ENCODE measurements at regions not wholly inside any gene's neighbourhood (a gene's known extent, or its start where the extent isn't known, plus 50 kb on each side); places are given as distances from the start of the nearest gene placed in this dataset.

DNA sequence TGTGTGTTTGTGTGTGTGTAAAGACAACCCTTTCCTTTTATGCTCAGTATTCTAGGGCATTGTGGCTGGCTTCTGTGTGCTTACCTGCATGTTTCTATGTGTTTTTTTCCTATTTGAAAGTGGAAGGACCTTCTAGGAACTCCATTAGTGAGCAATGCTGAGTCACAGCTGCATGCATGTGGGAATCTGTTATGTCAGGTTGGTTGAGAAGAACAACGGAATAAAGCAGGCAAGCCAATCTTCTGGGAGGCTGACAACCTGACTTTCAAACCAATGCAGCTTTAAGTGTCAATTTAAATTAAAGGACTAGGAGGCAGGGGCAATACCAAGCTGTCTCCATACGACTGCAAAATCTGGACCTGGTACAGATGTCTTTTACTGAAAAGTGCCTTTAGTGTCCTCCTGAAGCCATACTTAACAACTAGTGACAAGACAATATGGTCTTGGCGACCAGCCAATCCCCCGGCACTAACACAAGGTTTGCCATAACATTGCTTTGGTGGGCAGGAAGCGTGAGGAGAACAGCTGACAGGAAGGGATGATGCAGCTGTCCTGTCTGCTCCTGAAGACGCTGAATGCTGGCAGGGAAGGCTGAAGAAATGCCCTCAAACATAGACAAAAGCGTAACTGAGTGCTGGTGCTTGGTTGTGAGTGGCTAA, 514.7 kb upstream of the CDH7 start:
- Histone ChIP-seq H3K4me1 (ENCODE audit: control insufficient read depth, insufficient read depth, low read length, poor library complexity, severe bottlenecking) (no peaks in the 10 kb centered on the region), H3K4me3 (ENCODE audit: insufficient read depth, low read depth, low read length, poor library complexity, severe bottlenecking) (no peak overlapping the region), H3K27me3 (replicated peaks; ENCODE audit: control insufficient read depth, insufficient read depth, low read length, poor library complexity, severe bottlenecking) (no peaks in the 10 kb centered on the region), H3K27ac (ENCODE audit: insufficient read depth, low read length, poor library complexity, severe bottlenecking) (no peak overlapping the region), H3K9me3 (ENCODE audit: control insufficient read depth, low read length) (no peaks in the 10 kb centered on the region), H3K36me3 (ENCODE audit: control insufficient read depth, insufficient read depth, low read length) (no peaks in the 10 kb centered on the region)
- no peak for DNase-seq

DNA sequence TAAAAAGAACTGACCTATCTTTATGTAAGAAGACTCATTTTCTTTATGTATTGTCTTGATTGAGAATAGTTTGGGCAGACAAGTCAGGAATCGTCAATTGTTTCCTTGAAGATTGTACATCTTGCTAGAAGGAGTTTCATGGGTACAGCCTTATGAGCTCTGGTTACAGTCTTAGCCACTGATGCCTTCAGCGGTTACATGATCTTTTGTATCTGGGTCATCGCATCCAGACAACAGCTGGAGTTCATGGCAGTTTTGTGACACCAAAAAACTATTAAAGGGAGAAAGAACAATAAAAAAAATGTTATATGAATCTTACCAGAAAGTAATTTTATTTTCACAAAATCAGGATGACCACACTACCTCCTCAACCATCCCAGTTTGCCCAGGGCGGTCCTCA, 520.5 kb upstream of the CDH7 start:
- Histone ChIP-seq H3K27me3 (replicated peaks; ENCODE audit: control insufficient read depth, insufficient read depth, low read length, poor library complexity, severe bottlenecking) (no peaks in the 10 kb centered on the region), H3K4me3 (ENCODE audit: insufficient read depth, low read depth, low read length, poor library complexity, severe bottlenecking) (no peak overlapping the region), H3K27ac (ENCODE audit: insufficient read depth, low read length, poor library complexity, severe bottlenecking) (no peak overlapping the region), H3K36me3 (ENCODE audit: control insufficient read depth, insufficient read depth, low read length) (no peaks in the 10 kb centered on the region), H3K4me1 (ENCODE audit: control insufficient read depth, insufficient read depth, low read length, poor library complexity, severe bottlenecking) (no peaks in the 10 kb centered on the region), H3K9me3 (ENCODE audit: control insufficient read depth, low read length) (no peaks in the 10 kb centered on the region)
- DNase-seq: no peak

DNA sequence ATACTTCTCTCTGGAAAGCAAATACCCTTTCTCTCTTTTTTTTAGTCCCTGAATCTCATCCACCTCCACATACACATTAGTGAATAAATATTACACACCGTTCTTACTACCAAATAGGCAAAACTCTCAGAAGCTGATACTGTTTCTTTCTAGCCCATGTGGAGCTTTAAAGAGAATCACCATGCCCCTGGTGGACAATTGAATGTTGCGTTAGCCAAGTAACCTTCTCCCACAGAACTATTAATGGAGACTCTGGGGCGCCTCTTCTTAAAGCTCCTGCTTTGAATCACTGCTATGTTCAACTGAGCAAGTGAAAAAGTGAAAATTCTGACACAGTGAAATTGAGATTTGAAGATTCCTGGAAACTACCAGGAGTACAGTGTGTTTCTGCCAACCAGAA, 522.8 kb upstream of the CDH7 start:
- no peak for DNase-seq
- H3K36me3 ChIP-seq (ENCODE audit: control insufficient read depth, insufficient read depth, low read length): no peaks in the 10 kb centered on the region
- H3K27ac ChIP-seq (ENCODE audit: insufficient read depth, low read length, poor library complexity, severe bottlenecking): no peak overlapping the region
- no peaks in the 10 kb centered on the region for H3K27me3 ChIP-seq (replicated peaks; ENCODE audit: control insufficient read depth, insufficient read depth, low read length, poor library complexity, severe bottlenecking)
- no peaks in the 10 kb centered on the region for H3K9me3 ChIP-seq (ENCODE audit: control insufficient read depth, low read length)
- H3K4me3 ChIP-seq (ENCODE audit: insufficient read depth, low read depth, low read length, poor library complexity, severe bottlenecking): no peak overlapping the region
- no peaks in the 10 kb centered on the region for H3K4me1 ChIP-seq (ENCODE audit: control insufficient read depth, insufficient read depth, low read length, poor library complexity, severe bottlenecking)

DNA sequence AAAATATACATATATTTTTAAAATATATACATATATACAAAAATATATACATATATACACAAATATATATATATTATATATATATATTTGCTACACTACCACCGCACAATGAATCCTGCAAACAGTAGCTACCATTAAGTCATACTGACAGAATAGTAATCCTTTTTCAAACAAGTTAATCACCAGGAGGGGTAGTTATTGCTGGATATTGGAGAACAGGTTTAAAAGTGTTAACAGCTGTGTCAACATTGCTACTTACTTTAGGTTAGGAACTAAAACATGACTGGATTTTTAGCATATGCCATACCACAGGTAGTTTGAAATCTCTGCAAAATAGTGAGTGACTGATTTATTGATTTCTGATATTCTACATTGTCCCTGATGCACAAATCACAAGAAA, 529.1 kb upstream of the CDH7 start:
- Histone ChIP-seq H3K9me3 (ENCODE audit: control insufficient read depth, low read length) (no peaks in the 10 kb centered on the region), H3K36me3 (ENCODE audit: control insufficient read depth, insufficient read depth, low read length) (no peaks in the 10 kb centered on the region), H3K4me1 (ENCODE audit: control insufficient read depth, insufficient read depth, low read length, poor library complexity, severe bottlenecking) (no peaks in the 10 kb centered on the region), H3K27me3 (replicated peaks; ENCODE audit: control insufficient read depth, insufficient read depth, low read length, poor library complexity, severe bottlenecking) (no peaks in the 10 kb centered on the region), H3K4me3 (ENCODE audit: insufficient read depth, low read depth, low read length, poor library complexity, severe bottlenecking) (no peak overlapping the region), H3K27ac (ENCODE audit: insufficient read depth, low read length, poor library complexity, severe bottlenecking) (no peak overlapping the region)
- no peak for DNase-seq

DNA sequence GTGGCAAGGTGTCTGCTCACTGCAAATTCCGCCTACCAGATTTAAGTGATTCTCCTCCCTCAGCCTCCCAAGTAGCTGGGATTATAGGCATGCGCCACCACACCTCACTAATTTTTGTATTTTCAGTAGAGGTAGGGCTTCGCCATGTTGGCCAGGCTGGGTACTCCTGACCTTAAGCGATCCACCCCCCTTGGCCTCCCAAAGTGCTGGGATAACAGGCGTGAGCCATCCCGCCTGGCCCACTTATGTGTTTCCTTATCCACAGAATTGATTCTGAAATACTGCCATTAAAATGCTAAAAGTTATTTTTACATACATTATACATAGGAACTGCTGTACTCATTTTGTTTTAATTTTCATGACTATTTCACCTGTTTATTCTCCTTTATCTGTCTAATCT, 529.7 kb upstream of the CDH7 start:
- Histone ChIP-seq H3K4me1 (ENCODE audit: control insufficient read depth, insufficient read depth, low read length, poor library complexity, severe bottlenecking) (no peaks in the 10 kb centered on the region), H3K27me3 (replicated peaks; ENCODE audit: control insufficient read depth, insufficient read depth, low read length, poor library complexity, severe bottlenecking) (no peaks in the 10 kb centered on the region), H3K9me3 (ENCODE audit: control insufficient read depth, low read length) (no peaks in the 10 kb centered on the region), H3K27ac (ENCODE audit: insufficient read depth, low read length, poor library complexity, severe bottlenecking) (no peak overlapping the region), H3K4me3 (ENCODE audit: insufficient read depth, low read depth, low read length, poor library complexity, severe bottlenecking) (no peak overlapping the region), H3K36me3 (ENCODE audit: control insufficient read depth, insufficient read depth, low read length) (no peaks in the 10 kb centered on the region)
- DNase-seq: no peak

DNA sequence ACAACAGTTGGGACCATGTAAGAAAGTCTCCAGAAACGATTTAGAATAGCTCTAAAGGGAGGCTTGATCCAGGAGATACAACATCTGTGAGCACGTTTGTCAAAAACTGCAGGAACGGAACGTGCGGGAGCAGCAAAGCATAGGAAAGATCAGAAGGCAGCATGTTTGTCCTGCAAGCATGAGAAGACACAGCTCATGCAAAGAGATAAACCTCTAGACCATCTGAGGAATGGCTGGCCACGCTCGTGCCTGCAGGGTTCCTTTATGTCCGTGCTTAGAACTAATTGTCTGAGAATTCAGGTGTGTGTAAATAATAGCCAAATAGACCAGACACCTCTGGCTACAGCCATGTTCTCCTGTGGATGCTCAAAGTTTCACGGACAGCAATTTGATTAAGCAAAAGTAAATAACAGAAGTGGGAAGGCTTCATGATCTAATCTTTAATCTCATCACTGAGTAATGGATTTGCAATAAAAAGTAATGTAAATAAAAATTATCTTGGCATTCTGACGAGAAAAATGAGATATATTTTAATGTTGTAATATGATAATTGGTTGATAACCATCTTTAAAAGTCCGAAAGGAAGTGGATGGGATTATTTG, 534.8 kb upstream of the CDH7 start:
- H3K27me3 ChIP-seq (replicated peaks; ENCODE audit: control insufficient read depth, insufficient read depth, low read length, poor library complexity, severe bottlenecking): no peaks in the 10 kb centered on the region
- no peak overlapping the region for H3K4me3 ChIP-seq (ENCODE audit: insufficient read depth, low read depth, low read length, poor library complexity, severe bottlenecking)

DNA sequence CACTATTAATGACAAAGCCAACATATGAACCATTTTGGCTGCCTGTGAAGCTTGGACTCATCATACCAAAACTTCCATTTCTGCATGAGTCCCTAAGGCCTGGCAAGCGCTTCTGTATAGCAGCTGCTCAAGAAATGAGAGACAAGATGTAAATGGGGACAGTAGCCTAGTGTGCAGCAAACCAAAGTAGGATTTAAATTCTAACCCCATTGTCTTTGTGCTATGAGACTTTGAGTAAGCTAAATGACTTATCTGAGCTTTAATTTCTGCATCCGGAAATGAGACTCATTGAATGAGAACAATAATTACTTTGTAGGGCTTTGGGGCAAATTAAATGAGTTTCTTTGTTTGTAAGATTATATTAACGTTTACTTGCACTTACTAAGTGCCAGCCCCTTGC, 536.4 kb upstream of the CDH7 start:
- Histone ChIP-seq H3K27me3 (replicated peaks; ENCODE audit: control insufficient read depth, insufficient read depth, low read length, poor library complexity, severe bottlenecking) (no peaks in the 10 kb centered on the region), H3K4me1 (ENCODE audit: control insufficient read depth, insufficient read depth, low read length, poor library complexity, severe bottlenecking) (no peaks in the 10 kb centered on the region), H3K27ac (ENCODE audit: insufficient read depth, low read length, poor library complexity, severe bottlenecking) (no peak overlapping the region), H3K4me3 (ENCODE audit: insufficient read depth, low read depth, low read length, poor library complexity, severe bottlenecking) (no peak overlapping the region), H3K9me3 (ENCODE audit: control insufficient read depth, low read length) (peaks cover 7% of the 10 kb centered on the region), H3K36me3 (ENCODE audit: control insufficient read depth, insufficient read depth, low read length) (no peaks in the 10 kb centered on the region)
- DNase-seq: no peak

More for the DNA sequence above, 534.8 kb upstream of the CDH7 start:
- Histone ChIP-seq H3K9me3 (ENCODE audit: control insufficient read depth, low read length) (peaks cover 7% of the 10 kb centered on the region), H3K4me1 (ENCODE audit: control insufficient read depth, insufficient read depth, low read length, poor library complexity, severe bottlenecking) (no peaks in the 10 kb centered on the region), H3K36me3 (ENCODE audit: control insufficient read depth, insufficient read depth, low read length) (no peaks in the 10 kb centered on the region), H3K27ac (ENCODE audit: insufficient read depth, low read length, poor library complexity, severe bottlenecking) (no peak overlapping the region)
- no peak for DNase-seq

DNA sequence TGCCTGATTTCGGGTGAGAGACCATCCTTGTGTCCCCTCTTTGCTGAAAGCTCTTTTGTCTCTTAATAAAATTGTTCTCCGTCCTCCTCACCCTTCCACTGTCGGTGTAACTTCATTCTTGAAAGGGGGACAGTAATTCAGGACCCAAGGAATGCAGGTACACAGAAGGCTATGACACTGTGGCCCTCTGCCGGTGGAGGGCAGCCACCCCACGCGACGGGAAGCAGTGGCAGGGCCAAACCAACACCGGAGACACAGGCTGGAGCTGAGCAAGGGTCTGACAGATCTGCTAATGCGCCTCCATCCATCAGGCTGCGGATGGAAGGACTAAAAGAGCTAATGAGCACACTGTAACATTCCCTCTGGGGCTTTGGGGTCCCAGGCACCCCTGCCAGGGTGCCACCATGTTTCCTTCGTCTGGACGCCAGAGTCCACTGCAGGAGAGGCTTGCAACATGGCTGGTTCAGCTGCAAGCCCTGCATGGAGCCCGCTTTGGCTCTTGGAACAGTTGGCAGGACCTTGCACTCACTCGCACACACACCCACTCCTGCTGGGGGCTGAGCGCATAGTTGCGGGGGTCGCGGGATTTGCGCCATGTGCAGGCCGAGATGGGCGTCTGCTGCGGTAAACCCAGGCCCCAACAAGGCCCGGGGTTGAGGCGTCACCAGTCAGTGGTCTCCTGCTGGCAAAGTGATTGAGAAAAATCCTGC, 544.1 kb upstream of the CDH7 start:
- no peaks in the 10 kb centered on the region for H3K9me3 ChIP-seq (ENCODE audit: control insufficient read depth, low read length)
- no peaks in the 10 kb centered on the region for H3K27me3 ChIP-seq (replicated peaks; ENCODE audit: control insufficient read depth, insufficient read depth, low read length, poor library complexity, severe bottlenecking)
- no peak overlapping the region for H3K27ac ChIP-seq (ENCODE audit: insufficient read depth, low read length, poor library complexity, severe bottlenecking)
- no peak overlapping the region for H3K4me3 ChIP-seq (ENCODE audit: insufficient read depth, low read depth, low read length, poor library complexity, severe bottlenecking)
- H3K36me3 ChIP-seq (ENCODE audit: control insufficient read depth, insufficient read depth, low read length): no peaks in the 10 kb centered on the region
- no peak for DNase-seq
- H3K4me1 ChIP-seq (ENCODE audit: control insufficient read depth, insufficient read depth, low read length, poor library complexity, severe bottlenecking): no peaks in the 10 kb centered on the region

DNA sequence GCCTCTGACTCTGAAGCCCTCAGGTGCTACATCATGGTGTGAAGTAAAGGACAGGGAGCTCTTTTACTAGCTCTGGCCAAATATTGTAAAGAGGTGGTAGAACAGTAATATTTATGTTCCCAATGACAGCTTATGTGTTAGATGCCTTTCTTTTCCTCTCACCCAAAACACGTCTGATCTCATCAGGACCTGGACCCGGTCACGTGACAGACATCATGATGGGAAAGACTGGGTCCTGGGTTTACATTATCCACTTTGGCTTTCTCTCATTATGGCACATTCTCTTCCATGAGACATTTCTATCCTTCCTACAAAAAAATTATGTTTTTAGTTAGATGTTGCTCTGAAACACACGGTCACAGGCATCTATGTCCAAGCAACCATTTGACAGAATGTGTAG, 548.7 kb upstream of the CDH7 start:
- no peak for DNase-seq

DNA sequence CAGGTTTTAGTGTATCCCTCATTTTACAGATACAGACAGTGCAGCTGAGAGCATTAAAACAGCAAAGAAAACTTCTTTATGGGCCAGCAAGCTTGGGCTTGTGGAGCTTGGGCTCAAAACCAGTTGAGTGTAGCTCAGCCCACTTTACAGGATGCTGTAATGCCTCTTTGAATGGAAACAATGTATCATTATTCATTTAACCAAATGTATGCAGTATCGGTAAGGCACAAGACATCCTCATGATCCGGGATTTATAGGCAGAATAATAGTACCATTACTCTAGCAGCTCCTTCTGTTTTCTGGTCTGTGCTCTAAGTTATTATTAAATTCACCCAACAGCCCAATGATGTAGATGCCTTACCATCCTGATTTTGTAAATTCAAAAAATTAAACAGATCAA, 575.1 kb upstream of the CDH7 start:
- Histone ChIP-seq H3K9me3 (ENCODE audit: control insufficient read depth, low read length) (no peaks in the 10 kb centered on the region), H3K27ac (ENCODE audit: insufficient read depth, low read length, poor library complexity, severe bottlenecking) (no peak overlapping the region), H3K4me3 (ENCODE audit: insufficient read depth, low read depth, low read length, poor library complexity, severe bottlenecking) (no peak overlapping the region), H3K27me3 (replicated peaks; ENCODE audit: control insufficient read depth, insufficient read depth, low read length, poor library complexity, severe bottlenecking) (no peaks in the 10 kb centered on the region), H3K4me1 (ENCODE audit: control insufficient read depth, insufficient read depth, low read length, poor library complexity, severe bottlenecking) (no peaks in the 10 kb centered on the region), H3K36me3 (ENCODE audit: control insufficient read depth, insufficient read depth, low read length) (no peaks in the 10 kb centered on the region)
- no peak for DNase-seq

More for the DNA sequence above, 548.7 kb upstream of the CDH7 start:
- Histone ChIP-seq H3K4me3 (ENCODE audit: insufficient read depth, low read depth, low read length, poor library complexity, severe bottlenecking) (no peak overlapping the region), H3K9me3 (ENCODE audit: control insufficient read depth, low read length) (no peaks in the 10 kb centered on the region), H3K4me1 (ENCODE audit: control insufficient read depth, insufficient read depth, low read length, poor library complexity, severe bottlenecking) (no peaks in the 10 kb centered on the region), H3K27ac (ENCODE audit: insufficient read depth, low read length, poor library complexity, severe bottlenecking) (no peak overlapping the region), H3K36me3 (ENCODE audit: control insufficient read depth, insufficient read depth, low read length) (no peaks in the 10 kb centered on the region), H3K27me3 (replicated peaks; ENCODE audit: control insufficient read depth, insufficient read depth, low read length, poor library complexity, severe bottlenecking) (no peaks in the 10 kb centered on the region)
